BLaER1 treated with 17β-estradiol and CSF1 and Interleukin-3, amounts not matched to agents 10 nM and 100 nM (cell line): ENCODE measurements at regions not wholly inside any gene's neighbourhood (a gene's known extent, or its start where the extent isn't known, plus 50 kb on each side); places are given as distances from the start of the nearest gene placed in this dataset.

Source experiments
- H3K27ac ChIP-seq, 11 experiments: shearing (Covaris generic); formaldehyde crosslinking; 2 replicates each; pipeline ENCODE4 v1.8.1; 2022
- H3K27me3 ChIP-seq, 11 experiments: shearing (Covaris generic); formaldehyde crosslinking; 2 replicates each; pipeline ENCODE4 v1.8.1; 2022
- H3K36me3 ChIP-seq, 11 experiments: shearing (Covaris generic); formaldehyde crosslinking; 2 replicates each; pipeline ENCODE4 v1.8.1; 2022
- H3K4me1 ChIP-seq, 10 experiments: shearing (Covaris generic); formaldehyde crosslinking; 2 replicates each; pipeline ENCODE4 v1.8.1; 2022
- H3K4me2 ChIP-seq, 11 experiments: shearing (Covaris generic); formaldehyde crosslinking; 2 replicates each; pipeline ENCODE4 v1.8.1; 2022
- H3K4me3 ChIP-seq, 10 experiments: shearing (Covaris generic); formaldehyde crosslinking; 2 replicates each; pipeline ENCODE4 v1.8.1; 2022
- H3K9ac ChIP-seq, 11 experiments: shearing (Covaris generic); formaldehyde crosslinking; 2 replicates each; pipeline ENCODE4 v1.8.1; 2022
- H3K9me3 ChIP-seq, 11 experiments: shearing (Covaris generic); formaldehyde crosslinking; replicated peaks in 1 of 11; 2 replicates each; pipeline ENCODE4 v1.8.1; 2022
- H4K20me1 ChIP-seq, 11 experiments: shearing (Covaris generic); formaldehyde crosslinking; 2 replicates each; pipeline ENCODE4 v1.8.1; 2022
- Cebpa-rat ChIP-seq, 11 experiments: shearing (Covaris generic); IDR thresholded peaks; 2 replicates each; pipeline ENCODE4 v1.8.1; 2022

DNA sequence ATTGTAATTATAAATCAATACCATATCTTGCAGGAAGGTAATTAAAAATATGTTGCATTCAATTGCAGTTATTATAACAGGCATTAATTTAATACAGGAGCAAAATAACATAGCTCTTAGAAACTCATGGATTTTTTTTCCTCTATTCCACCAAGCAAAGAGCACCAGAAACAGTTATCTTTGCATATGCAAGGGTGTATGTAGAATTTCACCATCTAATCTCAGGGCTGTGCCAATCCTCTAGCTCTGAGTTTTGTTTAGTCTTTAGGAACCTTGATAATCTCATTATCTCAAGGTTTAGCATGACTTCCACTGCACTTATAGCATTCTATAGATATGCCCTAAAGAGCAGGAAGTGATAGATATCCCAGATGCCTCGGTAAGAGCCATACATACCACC, 197.5 kb downstream of the VEGFC start:
- no peak overlapping the region for H3K4me3 ChIP-seq
- no peaks in the 10 kb centered on the region for H4K20me1 ChIP-seq
- H3K27me3 ChIP-seq: no peaks in the 10 kb centered on the region
- H3K9ac ChIP-seq: no peak overlapping the region
- H3K4me2 ChIP-seq: no peak overlapping the region
- peaks cover 0 to 11% (median 0%) of the 10 kb centered on the region in 11 experiments; a peak in 5 of 22 replicates for H3K9me3 ChIP-seq
- H3K27ac ChIP-seq: no peak overlapping the region
- no peaks in the 10 kb centered on the region for H3K36me3 ChIP-seq
- no peaks in the 10 kb centered on the region for H3K4me1 ChIP-seq
- no peak for TF ChIP-seq Cebpa-rat (IDR thresholded peaks at IDR 0.05)

DNA sequence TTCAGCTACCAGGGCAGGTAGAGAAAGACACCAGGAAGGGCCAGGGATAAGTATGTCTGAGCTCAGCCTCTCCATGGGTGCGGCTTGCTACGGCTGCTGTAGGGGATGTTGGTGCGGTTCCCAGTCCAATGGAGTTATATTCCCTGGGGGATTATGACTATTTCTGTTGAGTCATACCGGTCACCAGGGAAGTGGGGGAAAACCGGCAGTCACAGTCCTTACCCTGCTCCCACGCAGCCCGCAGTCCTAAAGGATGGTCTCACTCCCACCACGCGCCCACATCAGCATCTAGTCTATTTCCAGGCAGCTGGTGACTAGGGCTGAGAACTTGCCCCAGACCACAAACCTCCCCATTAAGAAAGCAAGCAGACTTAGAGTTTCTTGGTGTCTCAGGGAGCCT, 191.6 kb downstream of the VEGFC start:
- no peaks in the 10 kb centered on the region for H3K4me1 ChIP-seq
- H4K20me1 ChIP-seq: no peaks in the 10 kb centered on the region
- H3K9me3 ChIP-seq: no peaks in the 10 kb centered on the region
- H3K9ac ChIP-seq: no peak overlapping the region
- no peak overlapping the region for H3K4me3 ChIP-seq
- no peak overlapping the region for H3K4me2 ChIP-seq
- no peaks in the 10 kb centered on the region for H3K36me3 ChIP-seq
- H3K27ac ChIP-seq: no peak overlapping the region
- H3K27me3 ChIP-seq: no peaks in the 10 kb centered on the region
- no peak for TF ChIP-seq Cebpa-rat (IDR thresholded peaks at IDR 0.05)

DNA sequence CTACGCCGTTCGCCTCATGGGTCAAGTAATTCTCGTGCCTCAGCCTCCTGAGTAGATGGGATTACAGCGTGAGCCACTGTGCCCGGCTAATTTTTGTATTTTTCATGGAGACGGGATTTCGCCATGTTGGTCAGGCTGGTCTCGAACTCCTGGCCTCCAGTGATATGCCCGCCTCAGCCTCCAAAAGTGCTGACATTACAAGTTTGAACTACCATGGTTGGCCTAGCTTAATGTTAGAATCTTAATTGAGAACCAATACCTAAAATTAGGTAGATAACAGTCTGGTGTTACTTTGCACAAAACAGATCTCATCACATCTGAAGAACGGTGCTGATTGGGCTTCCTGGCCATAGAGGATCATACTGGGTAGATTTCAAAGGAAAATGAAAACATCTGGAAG, 184.9 kb downstream of the VEGFC start:
- Histone ChIP-seq H3K9me3 (no peaks in the 10 kb centered on the region), H3K4me3 (no peak overlapping the region), H3K36me3 (no peaks in the 10 kb centered on the region), H3K4me1 (peaks cover 18 to 33% (median 25%) of the 10 kb centered on the region in 10 experiments), H3K27me3 (no peaks in the 10 kb centered on the region), H4K20me1 (no peaks in the 10 kb centered on the region), H3K4me2 (no peak overlapping the region), H3K9ac (no peak overlapping the region), H3K27ac (no peak overlapping the region)
- TF ChIP-seq Cebpa-rat (IDR thresholded peaks at IDR 0.05): no peak

GRCh38 chr4:176608346-176608745, 184.4 kb downstream of the VEGFC start:
- Histone ChIP-seq H3K27me3 (no peaks in the 10 kb centered on the region), H3K4me3 (no peak overlapping the region), H3K9me3 (no peaks in the 10 kb centered on the region), H3K4me1 (peaks cover 22 to 38% (median 29%) of the 10 kb centered on the region in 10 experiments), H3K36me3 (no peaks in the 10 kb centered on the region), H3K9ac (no peak overlapping the region), H4K20me1 (no peaks in the 10 kb centered on the region), H3K4me2 (no peak overlapping the region), H3K27ac (no peak overlapping the region)
- TF ChIP-seq Cebpa-rat (IDR thresholded peaks at IDR 0.05): no peak

GRCh38 chr4:176610594-176610993, 182.1 kb downstream of the VEGFC start:
- H3K9ac ChIP-seq: no peak overlapping the region

DNA sequence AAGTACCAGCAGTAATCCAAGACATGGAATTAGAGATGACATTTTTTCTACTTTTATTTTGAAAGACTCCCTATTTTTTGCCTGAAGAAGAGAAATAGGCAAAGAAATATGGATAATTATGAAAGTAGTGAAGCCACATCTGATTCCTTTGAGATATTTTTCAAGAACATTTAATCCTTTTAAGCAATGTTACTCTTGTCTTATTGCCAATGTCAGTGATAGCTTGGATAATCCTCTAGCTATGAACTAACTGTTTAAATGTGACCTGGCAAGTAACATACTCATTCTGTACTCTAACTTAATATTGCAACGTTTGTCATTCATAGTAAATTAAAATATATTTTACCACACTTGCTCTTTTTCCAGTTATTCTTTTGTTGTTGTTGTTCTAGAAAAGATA, 181.3 kb downstream of the VEGFC start:
- peak overlapping the region; percentile 7 to 84 (median 44); a peak in 20 of 22 replicates for H3K4me2 ChIP-seq
- H3K27me3 ChIP-seq: no peaks in the 10 kb centered on the region
- no peak for TF ChIP-seq Cebpa-rat (IDR thresholded peaks at IDR 0.05)

More at GRCh38 chr4:176610594-176610993, 182.1 kb downstream of the VEGFC start:
- peak overlapping the region in 3 of 11 experiments; percentile 47 to 61 (median 52); a peak in 5 of 22 replicates for H3K27ac ChIP-seq
- TF ChIP-seq Cebpa-rat (IDR thresholded peaks at IDR 0.05): no peak
- peak overlapping the region in 9 of 11 experiments; percentile 3 to 84 (median 29); a peak in 13 of 22 replicates for H3K4me2 ChIP-seq
- H3K9me3 ChIP-seq: no peaks in the 10 kb centered on the region; a peak in 2 of 22 replicates
- H3K27me3 ChIP-seq: no peaks in the 10 kb centered on the region
- H4K20me1 ChIP-seq: no peaks in the 10 kb centered on the region
- H3K4me1 ChIP-seq: peaks cover 22 to 39% (median 30%) of the 10 kb centered on the region in 10 experiments
- no peaks in the 10 kb centered on the region for H3K36me3 ChIP-seq
- no peak overlapping the region; a peak in 1 of 20 replicates for H3K4me3 ChIP-seq

DNA sequence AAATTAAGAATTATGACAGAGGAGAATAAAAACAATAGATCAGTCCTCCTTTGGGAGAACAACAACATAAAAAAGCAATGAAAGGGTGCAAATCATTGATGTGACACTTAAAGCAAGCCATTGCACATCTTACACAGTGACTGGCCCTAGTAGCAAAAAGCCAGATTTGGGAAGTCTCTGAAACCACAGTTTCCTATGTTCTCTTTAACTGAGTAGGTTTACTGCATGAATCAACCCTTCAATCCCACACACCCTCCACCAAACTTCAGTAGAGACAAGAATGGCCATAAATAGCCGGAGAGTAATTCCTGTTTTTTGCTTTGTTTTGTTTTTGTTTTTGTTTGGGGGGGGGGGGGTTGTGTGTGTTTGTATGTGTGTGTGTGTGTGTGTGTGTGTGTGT, 180.8 kb downstream of the VEGFC start:
- Histone ChIP-seq H3K27ac (peak overlapping the region in 8 of 11 experiments; percentile 4 to 61 (median 35); a peak in 10 of 22 replicates), H3K9me3 (no peaks in the 10 kb centered on the region; a peak in 2 of 22 replicates), H3K36me3 (no peaks in the 10 kb centered on the region), H3K4me3 (no peak overlapping the region), H3K4me2 (peak overlapping the region; percentile 7 to 84 (median 49); a peak in 20 of 22 replicates), H4K20me1 (no peaks in the 10 kb centered on the region), H3K27me3 (no peaks in the 10 kb centered on the region), H3K4me1 (peaks cover 22 to 39% (median 30%) of the 10 kb centered on the region in 10 experiments), H3K9ac (no peak overlapping the region)
- TF ChIP-seq Cebpa-rat (IDR thresholded peaks at IDR 0.05): 0 out of 22 replicates have a peak, but pooled peaks of 1 of the 11 experiments have one; percentile 19

More for the DNA sequence above, 181.3 kb downstream of the VEGFC start:
- no peak overlapping the region for H3K4me3 ChIP-seq
- H3K4me1 ChIP-seq: peaks cover 22 to 39% (median 30%) of the 10 kb centered on the region in 10 experiments
- peak overlapping the region in 8 of 11 experiments; percentile 4 to 61 (median 15); a peak in 10 of 22 replicates for H3K27ac ChIP-seq
- no peaks in the 10 kb centered on the region for H4K20me1 ChIP-seq
- no peaks in the 10 kb centered on the region; a peak in 2 of 22 replicates for H3K9me3 ChIP-seq
- H3K36me3 ChIP-seq: no peaks in the 10 kb centered on the region
- no peak overlapping the region for H3K9ac ChIP-seq

DNA sequence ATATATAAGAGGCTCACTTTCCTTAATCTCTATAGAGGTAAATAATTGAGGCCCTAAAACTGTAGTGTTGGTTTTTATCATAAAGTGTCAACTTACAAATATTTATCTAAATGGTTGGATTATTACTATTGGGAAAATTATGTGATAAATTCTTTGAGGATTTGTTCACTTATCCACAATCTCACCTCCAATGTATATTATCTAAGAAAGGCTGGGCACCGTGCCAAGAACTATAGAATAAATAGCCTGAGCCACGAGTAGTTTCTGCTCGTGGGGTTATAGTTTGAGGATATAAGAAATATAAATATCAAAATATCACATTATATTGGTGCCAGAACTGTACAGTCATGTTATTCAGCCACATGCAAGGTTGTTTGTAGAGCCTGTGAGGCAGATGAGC, 177.9 kb downstream of the VEGFC start:
- H3K4me2 ChIP-seq: no peak overlapping the region
- no peaks in the 10 kb centered on the region; a peak in 2 of 22 replicates for H3K9me3 ChIP-seq
- H3K9ac ChIP-seq: no peak overlapping the region
- no peak overlapping the region for H3K27ac ChIP-seq
- H3K36me3 ChIP-seq: no peaks in the 10 kb centered on the region
- H3K4me3 ChIP-seq: no peak overlapping the region
- H3K4me1 ChIP-seq: peaks cover 22 to 34% (median 30%) of the 10 kb centered on the region in 10 experiments
- no peaks in the 10 kb centered on the region for H3K27me3 ChIP-seq
- H4K20me1 ChIP-seq: no peaks in the 10 kb centered on the region
- TF ChIP-seq Cebpa-rat (IDR thresholded peaks at IDR 0.05): no peak

- Histone ChIP-seq H4K20me1 (no peaks in the 10 kb centered on the region), H3K9me3 (no peaks in the 10 kb centered on the region; a peak in 2 of 22 replicates), H3K9ac (no peak overlapping the region), H3K4me1 (peaks cover 16 to 22% (median 20%) of the 10 kb centered on the region in 10 experiments), H3K4me3 (no peak overlapping the region), H3K4me2 (no peak overlapping the region), H3K36me3 (no peaks in the 10 kb centered on the region), H3K27ac (no peak overlapping the region), H3K27me3 (no peaks in the 10 kb centered on the region)
- TF ChIP-seq Cebpa-rat (IDR thresholded peaks at IDR 0.05): no peak
Measured at GRCh38 chr4:176616151-176616550, 176.6 kb downstream of the VEGFC start.

- Histone ChIP-seq H3K27me3 (no peaks in the 10 kb centered on the region), H4K20me1 (no peaks in the 10 kb centered on the region), H3K36me3 (no peaks in the 10 kb centered on the region), H3K9ac (no peak overlapping the region), H3K9me3 (no peaks in the 10 kb centered on the region; a peak in 2 of 22 replicates), H3K4me2 (no peak overlapping the region), H3K27ac (no peak overlapping the region), H3K4me3 (no peak overlapping the region), H3K4me1 (peaks cover 0 to 4% (median 2%) of the 10 kb centered on the region in 10 experiments; a peak in 9 of 20 replicates)
- TF ChIP-seq Cebpa-rat (IDR thresholded peaks at IDR 0.05): no peak
Measured at GRCh38 chr4:176618138-176618537, 174.6 kb downstream of the VEGFC start.
